ENCODE measurements at regions not wholly inside any gene's neighbourhood (a gene's known extent, or its start where the extent isn't known, plus 50 kb on each side); places are given as distances from the start of the nearest gene placed in this dataset.

- ATAC-seq (no peak), FAIRE-seq (no peak), DNase-seq (ENCODE audit: extremely low read depth in 1 of 4, low spot score in 3 of 4) (no peak)
- no TSS peak for BruUV-seq (replicated peaks)
- ChIA-PET CTCF (ENCODE audit: low intra/inter-chr PET ratio) (no interaction called here), POLR2A (no interaction called here)
- H3K27ac ChIP-seq (ENCODE audit: extremely low read depth, low read depth, low read length) = no peak overlapping the region
- H3K9ac ChIP-seq (ENCODE audit: insufficient read depth in 1 of 2, low read depth in 2 of 2, low read length in 2 of 2) = no peak overlapping the region
- no peaks in the 10 kb centered on the region for H3K4me1 ChIP-seq (replicated peaks in 1 of 2; ENCODE audit: control insufficient read depth in 2 of 2, insufficient read depth in 2 of 2, low read length in 2 of 2)
- H3K4me2 ChIP-seq (ENCODE audit: insufficient read depth, low read length) = no peak overlapping the region
- H3K9me1 ChIP-seq (ENCODE audit: control insufficient read depth, insufficient read depth, low read length) = no peaks in the 10 kb centered on the region
- in situ Hi-C loops (cut with MboI) = no loop called here
- intact Hi-C loops (cut with micrococcal nuclease) = no loop called here
- H3K9me3 ChIP-seq (replicated peaks; ENCODE audit: control insufficient read depth, insufficient read depth, low read depth, low read length) = no peaks in the 10 kb centered on the region
- no peaks in the 10 kb centered on the region for H3K36me3 ChIP-seq (ENCODE audit: control insufficient read depth, insufficient read depth, low read length)
- H3K79me2 ChIP-seq (ENCODE audit: control insufficient read depth, insufficient read depth, low read length) = no peaks in the 10 kb centered on the region
- H4K20me1 ChIP-seq (replicated peaks; ENCODE audit: control insufficient read depth, insufficient read depth, low read length) = no peaks in the 10 kb centered on the region
- H3K27me3 ChIP-seq (ENCODE audit: control insufficient read depth in 2 of 2, insufficient read depth in 2 of 2, low read length in 2 of 2) = no peaks in the 10 kb centered on the region
- H2AFZ ChIP-seq (ENCODE audit: low read depth, low read length) = no peak overlapping the region
- no peak overlapping the region for H3K4me3 ChIP-seq
- 0% methylated on average over 4 of the region's 4 CpGs for whole genome bisulfite sequencing (ENCODE audit: insufficient coverage, low coverage, missing lambda C conversion rate)
- TF ChIP-seq TAF1 (IDR thresholded peaks at IDR 0.05; ENCODE audit: control insufficient read depth, extremely low read depth, insufficient read depth, low read length, severe bottlenecking) (no peak), ZNF584 (CRISPR knock-in tag; IDR thresholded peaks at IDR 0.05; ENCODE audit: low read depth) (no peak), EZH2 (IDR thresholded peaks at IDR 0.05; ENCODE audit: borderline replicate concordance, low read depth, low read length) (no peak), CHD7 (IDR thresholded peaks at IDR 0.05; ENCODE audit: low read depth, low read length) (no peak), USF2 (CRISPR knock-in tag; IDR thresholded peaks at IDR 0.05) (no peak), ZNF24 (IDR thresholded peaks at IDR 0.05) (no peak), NFIC (IDR thresholded peaks at IDR 0.05) (no peak), MTA3 (IDR thresholded peaks at IDR 0.05; ENCODE audit: borderline replicate concordance) (no peak), CBX8 (IDR thresholded peaks at IDR 0.05; ENCODE audit: borderline replicate concordance, extremely low read depth, low read depth, low read length, poor library complexity, severe bottlenecking) (no peak), CTBP1 (IDR thresholded peaks at IDR 0.05; ENCODE audit: borderline replicate concordance) (no peak)
These were observed 285.0 kb downstream of the SPANXN1 start for GRCh38 chrX:145532176-145532780.
